Fibroblast of mammary gland (primary cell): ENCODE measurements at regions not wholly inside any gene's neighbourhood (a gene's known extent, or its start where the extent isn't known, plus 50 kb on each side); places are given as distances from the start of the nearest gene placed in this dataset.

Experiments used
- DNase-seq: peaks from one replicate; pipeline ENCODE4 v3.0.0-alpha.2; 2010; ENCODE audit warnings: low read depth
- H3K4me3 ChIP-seq: 2 replicates; pipeline ENCODE4 v1.5.1; 2011; ENCODE audit warnings: low read depth, mild to moderate bottlenecking, low read length, moderate library complexity; ENCODE audit not compliant: control insufficient read depth
- CTCF ChIP-seq: conservative IDR thresholded peaks from 2 replicates; pipeline ENCODE4 v1.5.1; 2011; ENCODE audit warnings: low read depth, low read length, inconsistent platforms; ENCODE audit not compliant: control insufficient read depth, insufficient read depth

GRCh38 chr2:215847056-215847455 is 166.3 kb downstream of the MREG start:
- no peak for DNase-seq
- TF ChIP-seq CTCF = no peak
- no peak overlapping the region for H3K4me3 ChIP-seq

- no peak for TF ChIP-seq CTCF
- DNase-seq = no peak
- no peak overlapping the region for H3K4me3 ChIP-seq
Measured at GRCh38 chr2:215845839-215846586, 167.3 kb downstream of the MREG start.

GRCh38 chr2:215843579-215843978 is 169.8 kb downstream of the MREG start:
- no peak for TF ChIP-seq CTCF
- peak; percentile 98 for DNase-seq
- H3K4me3 ChIP-seq = no peak overlapping the region

GRCh38 chr2:215841175-215841816 is 172.1 kb downstream of the MREG start:
- peak; percentile 61 for DNase-seq
- TF ChIP-seq CTCF = no peak
- no peak overlapping the region for H3K4me3 ChIP-seq

GRCh38 chr2:215839816-215840215 is 173.5 kb downstream of the MREG start:
- DNase-seq = no peak

GRCh38 chr2:215839309-215839708 is 174.0 kb downstream of the MREG start:
- no peak overlapping the region for H3K4me3 ChIP-seq
- no peak for TF ChIP-seq CTCF
- DNase-seq = no peak

More at GRCh38 chr2:215839816-215840215, 173.5 kb downstream of the MREG start:
- TF ChIP-seq CTCF = no peak
- H3K4me3 ChIP-seq = no peak overlapping the region
